ENCODE measurements at regions not wholly inside any gene's neighbourhood (a gene's known extent, or its start where the extent isn't known, plus 50 kb on each side); places are given as distances from the start of the nearest gene placed in this dataset.
"Not testable (repeated sequence)": the region's sequence is repeated elsewhere in the genome, so short reads cannot be mapped to it uniquely, and the experiment has no call there.

GRCh38 chr14:94853920-94854319, 84.0 kb upstream of the GSC start:
- no peaks in the 10 kb centered on the region for H3K27me3 Mint-ChIP-seq
- peaks cover 2% of the 10 kb centered on the region for H3K36me3 Mint-ChIP-seq
- no peak overlapping the region for H3K27ac Mint-ChIP-seq
- H3K4me1 Mint-ChIP-seq: no peaks in the 10 kb centered on the region
- H3K4me3 Mint-ChIP-seq: no peak overlapping the region
- H3K9me3 Mint-ChIP-seq: peaks cover 2 to 5% (median 2%) of the 10 kb centered on the region in 3 donors

- Mint-ChIP-seq H3K9me3 (peaks cover 2 to 5% (median 3%) of the 10 kb centered on the region in 3 donors), H3K4me3 (no peak overlapping the region), H3K27me3 (no peaks in the 10 kb centered on the region), H3K4me1 (no peaks in the 10 kb centered on the region), H3K36me3 (peaks cover 2% of the 10 kb centered on the region), H3K27ac (no peak overlapping the region)
Observed at GRCh38 chr14:94850309-94851211, 80.6 kb upstream of the GSC start.

GRCh38 chr14:94844593-94845152, 74.8 kb upstream of the GSC start:
- H3K9me3 Mint-ChIP-seq: peaks cover 0 to 4% (median 0%) of the 10 kb centered on the region in 3 donors
- no peak overlapping the region for H3K27ac Mint-ChIP-seq
- H3K4me3 Mint-ChIP-seq: no peak overlapping the region
- H3K4me1 Mint-ChIP-seq: no peaks in the 10 kb centered on the region
- H3K27me3 Mint-ChIP-seq: peaks cover 8% of the 10 kb centered on the region
- H3K36me3 Mint-ChIP-seq: no peaks in the 10 kb centered on the region

DNA sequence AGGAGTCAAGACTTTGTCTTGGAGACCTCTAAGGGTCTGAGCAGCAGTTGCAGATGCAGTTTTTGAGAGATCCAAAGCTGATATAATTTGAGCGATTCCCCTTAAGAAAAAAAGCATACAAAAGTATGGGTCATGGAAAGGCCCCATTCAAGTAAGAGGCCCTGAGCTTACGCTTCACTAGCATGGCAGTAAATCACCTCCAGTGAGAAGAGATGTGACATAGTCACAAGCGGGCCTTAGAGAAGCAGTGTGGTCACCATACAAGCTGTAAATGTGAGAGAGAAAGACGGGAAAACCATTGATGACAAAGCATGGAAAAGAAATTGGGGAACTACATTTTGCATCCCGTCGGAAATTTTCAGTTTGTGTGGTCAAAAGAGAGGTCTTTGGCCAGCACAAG, 70.6 kb upstream of the GSC start:
- Mint-ChIP-seq H3K4me3 (no peak overlapping the region), H3K27me3 (peaks cover 8% of the 10 kb centered on the region)

DNA sequence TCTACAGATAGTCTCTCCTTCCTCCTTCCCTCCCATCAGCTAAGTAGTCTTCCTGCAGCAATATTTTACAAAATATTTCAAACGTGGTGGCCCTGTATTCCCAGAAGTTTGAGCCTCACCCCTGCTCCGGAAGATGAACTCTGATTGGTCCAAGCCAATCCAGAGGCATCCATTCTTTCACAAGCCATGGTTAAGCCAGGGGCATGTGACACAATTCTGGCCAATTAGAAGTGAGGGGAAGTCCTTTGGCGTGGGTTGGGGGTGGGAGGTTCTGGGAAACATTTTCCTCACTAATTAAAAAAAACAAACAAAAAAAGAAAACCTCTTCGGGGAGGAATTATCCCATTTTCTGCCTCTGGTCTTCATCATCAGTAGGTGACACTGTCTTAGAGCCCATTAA, 69.4 kb upstream of the GSC start:
- H3K36me3 Mint-ChIP-seq: no peaks in the 10 kb centered on the region
- H3K27ac Mint-ChIP-seq: no peak overlapping the region
- no peak overlapping the region for H3K4me3 Mint-ChIP-seq
- H3K27me3 Mint-ChIP-seq: peaks cover 8% of the 10 kb centered on the region
- no peaks in the 10 kb centered on the region for H3K4me1 Mint-ChIP-seq
- H3K9me3 Mint-ChIP-seq: peaks cover 2 to 12% (median 2%) of the 10 kb centered on the region in 3 donors

More for the DNA sequence above, 70.6 kb upstream of the GSC start:
- Mint-ChIP-seq H3K27ac (no peak overlapping the region), H3K36me3 (no peaks in the 10 kb centered on the region), H3K4me1 (no peaks in the 10 kb centered on the region), H3K9me3 (peaks cover 2 to 5% (median 3%) of the 10 kb centered on the region in 3 donors)

- Mint-ChIP-seq H3K27me3 (peaks cover 10% of the 10 kb centered on the region), H3K9me3 (peaks cover 1 to 12% (median 2%) of the 10 kb centered on the region in 3 donors), H3K27ac (no peak overlapping the region), H3K36me3 (no peaks in the 10 kb centered on the region), H3K4me3 (no peak overlapping the region), H3K4me1 (no peaks in the 10 kb centered on the region)
Observed at GRCh38 chr14:94836849-94837248, 66.9 kb upstream of the GSC start.

DNA sequence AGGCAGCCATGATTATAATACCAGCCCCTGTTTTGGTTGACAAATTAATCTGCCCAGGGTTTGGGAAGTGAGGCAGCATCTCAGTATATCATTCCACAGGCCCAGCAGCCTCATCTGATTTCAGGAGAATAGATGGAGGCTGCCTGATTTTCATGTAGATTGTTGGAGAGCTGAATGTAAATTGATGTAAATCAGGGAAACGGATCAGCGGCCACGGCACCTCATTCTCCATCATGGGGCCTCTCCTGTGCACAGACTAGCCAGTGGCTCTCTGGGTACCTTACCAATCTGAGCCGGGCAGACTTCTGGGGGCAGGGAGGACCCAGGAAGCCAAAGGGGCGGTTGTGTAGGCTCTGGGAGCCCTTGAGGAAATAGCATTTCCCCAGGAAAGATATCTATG, 63.7 kb upstream of the GSC start:
- Mint-ChIP-seq H3K4me3 (no peak overlapping the region), H3K27ac (no peak overlapping the region), H3K4me1 (no peaks in the 10 kb centered on the region), H3K9me3 (peaks cover 0 to 12% (median 2%) of the 10 kb centered on the region in 3 donors), H3K27me3 (peaks cover 2% of the 10 kb centered on the region), H3K36me3 (no peaks in the 10 kb centered on the region)

GRCh38 chr14:94831085-94831484, 61.2 kb upstream of the GSC start:
- H3K9me3 Mint-ChIP-seq: peaks cover 2 to 12% (median 2%) of the 10 kb centered on the region in 3 donors
- peaks cover 2% of the 10 kb centered on the region for H3K27me3 Mint-ChIP-seq
- H3K4me3 Mint-ChIP-seq: no peak overlapping the region
- H3K27ac Mint-ChIP-seq: no peak overlapping the region
- no peaks in the 10 kb centered on the region for H3K4me1 Mint-ChIP-seq
- peaks cover 1% of the 10 kb centered on the region for H3K36me3 Mint-ChIP-seq

GRCh38 chr14:94827711-94828447, 58.0 kb upstream of the GSC start:
- Mint-ChIP-seq H3K9me3 (peaks cover 2 to 10% (median 7%) of the 10 kb centered on the region in 3 donors), H3K36me3 (peaks cover 4% of the 10 kb centered on the region), H3K4me3 (no peak overlapping the region), H3K27ac (no peak overlapping the region), H3K27me3 (peaks cover 2% of the 10 kb centered on the region), H3K4me1 (no peaks in the 10 kb centered on the region)

DNA sequence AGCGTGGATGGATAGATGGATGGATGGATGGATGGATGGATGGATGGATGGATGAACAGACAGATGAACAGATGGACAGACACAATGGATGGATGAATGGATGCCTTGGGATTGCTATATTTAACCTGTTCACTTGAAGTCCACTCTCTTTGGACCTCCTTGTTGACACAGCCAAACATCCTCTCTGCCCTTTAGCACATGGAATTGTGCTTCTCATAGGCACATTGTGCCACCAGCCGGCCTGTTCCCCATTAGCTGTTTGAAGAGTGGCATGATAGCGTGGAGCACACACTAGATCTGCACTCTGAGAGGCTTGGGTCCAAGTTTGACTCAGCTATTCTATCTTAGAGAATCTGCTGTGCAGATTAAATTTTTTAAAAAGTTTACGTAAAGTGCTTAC, 56.9 kb upstream of the GSC start:
- H3K4me3 Mint-ChIP-seq: no peak overlapping the region
- peaks cover 4% of the 10 kb centered on the region for H3K36me3 Mint-ChIP-seq
- H3K4me1 Mint-ChIP-seq: no peaks in the 10 kb centered on the region
- H3K9me3 Mint-ChIP-seq: peaks cover 2 to 10% (median 7%) of the 10 kb centered on the region in 3 donors
- H3K27me3 Mint-ChIP-seq: peaks cover 2% of the 10 kb centered on the region
- H3K27ac Mint-ChIP-seq: no peak overlapping the region

GRCh38 chr14:94823556-94824341, 53.8 kb upstream of the GSC start:
- Mint-ChIP-seq H3K4me3 (peak overlapping the region in 1 of 4 donors; percentile 28), H3K9me3 (peaks cover 2 to 10% (median 7%) of the 10 kb centered on the region in 3 donors), H3K27ac (peak overlapping the region in 1 of 3 donors; percentile 1), H3K4me1 (no peaks in the 10 kb centered on the region), H3K36me3 (peaks cover 4% of the 10 kb centered on the region), H3K27me3 (peaks cover 2% of the 10 kb centered on the region)

GRCh38 chr14:94821705-94822104, 51.8 kb upstream of the GSC start:
- Mint-ChIP-seq H3K27me3 (peaks cover 2% of the 10 kb centered on the region), H3K36me3 (peaks cover 2% of the 10 kb centered on the region), H3K4me1 (no peaks in the 10 kb centered on the region), H3K9me3 (peaks cover 2 to 12% (median 10%) of the 10 kb centered on the region in 3 donors), H3K4me3 (no peak overlapping the region), H3K27ac (no peak overlapping the region)

DNA sequence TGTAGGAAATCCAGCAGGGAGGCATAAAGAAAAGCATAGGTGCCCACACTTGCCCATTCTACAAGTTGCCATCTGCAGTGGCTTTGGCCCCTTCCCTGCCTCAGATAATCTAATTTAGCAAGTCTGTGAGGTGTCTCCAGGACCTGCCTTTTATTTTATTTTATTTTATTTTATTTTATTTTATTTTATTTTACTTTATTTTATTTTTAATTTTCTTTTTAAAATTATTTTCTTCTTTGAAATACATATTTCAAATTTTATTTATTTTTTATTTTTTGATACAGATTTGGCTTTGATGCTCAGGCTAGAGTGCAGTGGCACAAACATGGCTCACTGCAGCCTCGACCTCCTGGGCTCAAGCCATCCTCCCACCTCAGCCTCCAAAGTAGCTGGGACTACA, 51.0 kb upstream of the GSC start:
- H3K9me3 Mint-ChIP-seq: peaks cover 2 to 10% (median 10%) of the 10 kb centered on the region in 3 donors
- not testable (repeated sequence) for H3K27me3 Mint-ChIP-seq, H3K4me1 Mint-ChIP-seq, H3K27ac Mint-ChIP-seq, H3K36me3 Mint-ChIP-seq, H3K4me3 Mint-ChIP-seq

Measured in IgD-negative memory B cell (primary cell).